Stimulated activated CD8-positive, alpha-beta memory T cell treated with anti-CD3 and anti-CD28 coated beads, Interleukin-2, amount 100 ng/mL, for 48 hours (primary cell): ENCODE measurements at regions not wholly inside any gene's neighbourhood (a gene's known extent, or its start where the extent isn't known, plus 50 kb on each side); places are given as distances from the start of the nearest gene placed in this dataset.

ENCODE experiments used
- DNase-seq, 2 donors: peaks; one replicate each; pipeline ENCODE4 v3.0.0-alpha.2; 2020; ENCODE audit warnings: low read depth in 2 of 2

DNA sequence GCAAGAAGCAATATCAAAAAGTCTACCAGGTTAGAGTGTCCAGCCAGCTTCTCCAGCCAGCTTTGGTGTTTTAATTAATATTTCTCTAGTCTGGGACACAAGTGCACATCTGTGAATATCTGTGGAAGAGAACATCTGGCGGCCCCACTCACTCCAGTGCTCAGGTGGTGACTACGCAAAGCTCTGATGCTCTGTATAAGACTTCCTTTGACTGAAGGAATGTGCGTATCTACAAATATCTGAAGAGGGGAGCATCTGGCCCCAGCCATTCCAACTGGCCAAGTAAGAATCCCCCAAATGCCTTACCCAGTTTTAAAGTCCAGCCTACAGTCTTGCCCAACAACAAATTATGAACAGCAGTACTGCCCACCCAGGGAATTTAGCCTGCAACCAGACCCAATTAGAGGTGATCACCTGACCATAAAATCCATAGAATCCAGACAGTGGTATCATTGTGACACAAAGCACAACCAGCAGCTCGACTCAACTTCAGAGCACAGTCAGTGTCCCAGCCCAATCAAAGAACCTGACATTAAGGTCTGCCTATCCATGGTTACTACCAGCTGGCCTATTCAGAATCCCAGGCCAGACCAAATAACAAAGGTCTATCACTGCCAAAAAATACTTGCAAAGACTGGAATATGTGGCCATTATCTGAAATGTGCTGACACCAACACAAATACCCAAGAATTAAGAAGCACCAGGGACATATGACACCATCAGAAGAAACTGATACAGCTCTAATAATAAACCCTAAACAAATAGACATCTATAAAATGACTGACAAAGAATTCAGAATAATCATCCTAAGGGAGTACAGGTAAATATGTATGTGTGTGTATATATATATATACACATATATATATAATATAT, 76.1 kb upstream of the MANEA start:
- DNase-seq: no peak

DNA sequence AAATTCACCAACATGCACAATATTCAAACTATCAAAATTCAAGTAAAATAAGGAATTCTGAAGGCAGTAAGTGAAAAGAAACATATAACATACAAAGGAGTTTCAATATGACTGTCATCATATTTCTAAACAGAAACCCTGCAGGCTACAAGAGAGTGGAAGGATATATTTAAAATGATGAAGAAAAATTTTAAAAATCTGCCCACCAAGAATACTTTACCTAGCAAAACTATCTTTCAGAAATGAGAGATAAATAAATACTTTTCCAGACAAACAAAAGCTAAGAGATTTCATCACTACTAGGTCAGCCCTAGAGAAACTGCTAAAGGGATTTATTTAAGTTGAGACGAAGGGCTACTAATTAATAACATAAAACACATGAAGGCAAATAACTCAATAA, 73.8 kb upstream of the MANEA start:
- no peak for DNase-seq

- no peak for DNase-seq
Observed at GRCh38 chr6:95511404-95511803, 65.9 kb upstream of the MANEA start.

- no peak for DNase-seq
Observed at GRCh38 chr6:95515975-95516374, 61.4 kb upstream of the MANEA start.

GRCh38 chr6:95517004-95517403, 60.3 kb upstream of the MANEA start:
- no peak for DNase-seq

GRCh38 chr6:95517568-95517967, 59.8 kb upstream of the MANEA start:
- no peak for DNase-seq

- DNase-seq: no peak
Observed at GRCh38 chr6:95518630-95519227, 58.6 kb upstream of the MANEA start.

DNA sequence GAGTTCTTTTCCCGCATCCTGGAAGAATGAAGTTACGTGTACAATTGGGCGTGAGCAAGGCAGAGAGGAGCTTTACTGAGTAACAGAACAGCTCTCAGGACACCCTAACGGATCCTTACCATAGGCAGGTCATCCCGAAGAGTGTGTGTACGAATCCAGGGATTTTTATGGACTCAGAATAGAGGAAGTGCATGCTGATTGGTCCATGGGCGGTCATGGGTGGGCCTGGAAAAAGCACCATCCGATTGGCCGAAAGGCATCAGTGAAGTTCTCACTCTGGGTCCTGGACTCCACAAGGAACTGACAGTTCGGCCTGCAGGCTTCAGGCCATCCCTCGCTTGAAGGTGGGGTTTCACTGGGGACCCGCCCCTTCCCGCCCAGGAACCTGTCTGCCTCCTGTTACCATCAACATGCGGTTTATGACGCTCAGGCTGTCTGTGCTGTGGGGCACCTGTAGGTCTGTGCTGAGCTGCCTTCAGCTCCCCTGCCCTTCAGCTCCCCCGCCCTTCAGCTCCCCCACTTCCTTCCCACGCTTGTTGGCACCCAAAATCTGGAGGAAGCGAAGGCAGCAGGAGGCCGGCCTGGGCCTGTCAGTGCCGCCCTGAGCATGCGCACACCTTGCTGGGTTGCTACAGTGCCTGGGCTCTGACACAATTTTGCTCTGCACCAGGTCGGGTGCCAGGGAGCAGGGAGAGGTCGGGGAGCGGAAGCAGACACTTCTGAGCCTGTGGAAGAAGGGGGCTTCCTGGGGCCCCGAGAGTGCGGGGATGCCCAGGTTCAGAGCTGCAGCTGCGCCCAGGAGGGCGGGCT, 57.9 kb upstream of the MANEA start:
- no peak for DNase-seq

DNA sequence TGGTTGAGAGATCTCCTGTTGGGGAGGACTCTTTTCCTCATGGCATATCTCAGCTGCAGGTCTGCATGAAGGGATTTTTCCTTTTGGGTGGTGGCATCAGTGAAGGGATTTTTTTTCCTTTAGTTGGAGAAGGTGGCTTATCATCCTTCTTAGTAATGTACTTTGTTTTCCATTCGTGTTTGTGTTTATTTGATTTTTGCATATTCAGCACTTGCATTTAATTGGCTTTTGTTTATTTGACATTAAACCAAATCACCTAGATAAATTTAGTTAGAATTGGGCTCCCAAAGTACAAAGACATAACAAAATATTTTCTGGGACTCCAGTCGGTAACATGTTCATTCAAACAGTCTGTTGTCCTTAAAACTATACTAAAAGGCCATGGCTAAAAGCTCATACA, 56.2 kb upstream of the MANEA start:
- no peak for DNase-seq
